ENCODE measurements at regions not wholly inside any gene's neighbourhood (a gene's known extent, or its start where the extent isn't known, plus 50 kb on each side); places are given as distances from the start of the nearest gene placed in this dataset.

GRCh38 chr2:94763318-94763717, 107.9 kb upstream of the TEKT4 start:
- TF ChIP-seq EP300 (IDR thresholded peaks at IDR 0.05) (no peak), CTCF (IDR thresholded peaks at IDR 0.05) (no peak), POLR2A (IDR thresholded peaks at IDR 0.05) (no peak), POLR2AphosphoS5 (IDR thresholded peaks at IDR 0.05) (no peak)

All from upper lobe of left lung (tissue), 4 donors.